Left cardiac atrium (tissue), 4 donors: ENCODE measurements at regions not wholly inside any gene's neighbourhood (a gene's known extent, or its start where the extent isn't known, plus 50 kb on each side); places are given as distances from the start of the nearest gene placed in this dataset.

ENCODE experiments used
- ATAC-seq, 2 donors: fragments of 200-7000 bp; cut with Tn5 transposase; one replicate each; pipeline ENCODE4 v1.9.1; 2020; ENCODE audit warnings: mild to moderate bottlenecking in 2 of 2, moderate library complexity in 2 of 2
- DNase-seq: peaks from one replicate; pipeline ENCODE4 v3.0.0-alpha.2; 2020
- intact Hi-C, 2 donors: fragments of 100-400 bp; cut with DNase I; formaldehyde crosslinking; loops; one replicate each; pipeline versions ENCODE4 v1.14.1 to v1.15.1; 2022 to 2023
- donor health status: DM: no; HTN: yes; CAD: no.
- donor health status: DM: no; HTN: yes; CAD: no; lungs with severe emphysema.
- donor health status: DM: yes; HTN: yes; CAD: no.
- donor health status: Dilated cardiomyopathy.

DNA sequence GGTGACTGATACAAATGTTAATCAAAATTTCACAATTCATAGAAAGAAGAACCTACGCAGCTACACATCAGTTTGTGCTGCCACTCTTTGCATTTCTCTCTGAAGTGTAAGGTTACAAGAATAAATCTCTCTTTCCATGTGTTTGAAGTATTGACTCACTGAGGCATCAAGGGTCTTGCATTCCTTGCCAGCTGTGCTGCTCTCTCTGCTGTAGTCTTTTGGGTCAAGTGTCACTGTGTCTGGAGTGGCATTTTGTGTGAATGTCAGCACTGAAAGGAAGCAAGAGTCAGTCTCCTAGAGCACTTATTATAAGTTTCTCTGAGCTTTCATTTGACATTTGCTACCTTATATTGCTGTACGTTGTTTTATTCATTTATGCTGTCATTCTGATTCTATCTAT is 1696.1 kb upstream of the LRRTM1 start:
- ATAC-seq = no peak
- intact Hi-C loops = no loop called here
- no peak for DNase-seq

DNA sequence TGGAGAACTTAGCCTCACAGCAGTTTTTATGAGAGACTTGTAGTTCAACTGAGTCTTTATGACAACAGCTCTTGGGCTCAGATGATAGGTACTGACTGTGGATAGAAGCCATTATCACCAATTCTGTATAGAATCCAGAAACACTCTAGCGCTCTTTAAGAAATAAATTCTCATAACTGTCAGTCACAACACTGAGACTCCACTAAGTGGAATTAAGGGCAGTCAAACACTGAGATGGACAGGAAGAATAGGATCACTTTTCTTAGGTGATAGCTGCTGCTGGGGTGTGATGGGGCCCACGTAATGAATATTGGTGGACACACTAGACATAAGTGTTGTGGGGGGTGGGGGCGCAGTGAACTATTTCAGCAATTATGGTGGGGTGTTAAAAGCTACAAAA is 1691.8 kb upstream of the LRRTM1 start:
- ATAC-seq = no peak
- intact Hi-C loops = no loop called here
- no peak for DNase-seq

DNA sequence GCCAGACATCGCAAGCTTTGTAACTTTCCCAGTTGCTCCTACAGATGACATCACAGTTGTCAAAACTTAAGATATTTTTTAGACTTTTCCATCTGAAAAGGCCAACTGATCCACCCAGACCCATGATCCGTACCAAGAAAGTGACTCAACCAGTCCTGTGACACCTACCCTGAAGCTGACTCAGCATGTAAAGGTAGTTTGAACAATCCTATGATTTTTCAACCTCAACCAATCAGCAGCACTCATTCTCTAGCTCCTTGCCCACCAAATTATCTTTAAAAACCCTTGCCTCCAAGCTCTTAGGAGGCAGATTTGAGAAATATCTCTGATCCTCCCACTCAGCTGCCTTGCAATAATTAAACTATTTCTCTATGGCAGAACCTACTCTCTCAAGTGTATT is 1686.7 kb upstream of the LRRTM1 start:
- ATAC-seq = no peak
- intact Hi-C loops = no loop called here
- no peak for DNase-seq

DNA sequence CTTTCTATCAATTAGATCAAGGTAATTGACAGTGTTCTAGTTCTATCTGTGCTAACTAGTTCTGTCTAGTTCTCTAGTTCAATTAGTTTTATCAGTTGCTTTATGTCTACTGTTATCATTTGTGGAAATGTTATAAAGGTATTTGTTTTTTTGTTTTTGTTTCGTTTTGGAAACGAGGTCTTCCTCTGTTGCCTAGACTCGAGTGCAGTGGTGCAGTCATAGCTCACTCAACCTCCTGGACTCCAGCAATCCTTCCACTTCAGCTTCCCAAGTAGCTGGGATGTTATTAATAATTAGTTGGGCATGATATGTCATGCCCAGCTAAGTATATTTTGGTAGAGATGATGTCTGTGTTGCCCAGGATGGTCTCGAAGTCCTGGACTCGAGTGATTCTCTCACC is 1682.8 kb upstream of the LRRTM1 start:
- no peak for DNase-seq
- intact Hi-C loops = no loop called here
- ATAC-seq = no peak

DNA sequence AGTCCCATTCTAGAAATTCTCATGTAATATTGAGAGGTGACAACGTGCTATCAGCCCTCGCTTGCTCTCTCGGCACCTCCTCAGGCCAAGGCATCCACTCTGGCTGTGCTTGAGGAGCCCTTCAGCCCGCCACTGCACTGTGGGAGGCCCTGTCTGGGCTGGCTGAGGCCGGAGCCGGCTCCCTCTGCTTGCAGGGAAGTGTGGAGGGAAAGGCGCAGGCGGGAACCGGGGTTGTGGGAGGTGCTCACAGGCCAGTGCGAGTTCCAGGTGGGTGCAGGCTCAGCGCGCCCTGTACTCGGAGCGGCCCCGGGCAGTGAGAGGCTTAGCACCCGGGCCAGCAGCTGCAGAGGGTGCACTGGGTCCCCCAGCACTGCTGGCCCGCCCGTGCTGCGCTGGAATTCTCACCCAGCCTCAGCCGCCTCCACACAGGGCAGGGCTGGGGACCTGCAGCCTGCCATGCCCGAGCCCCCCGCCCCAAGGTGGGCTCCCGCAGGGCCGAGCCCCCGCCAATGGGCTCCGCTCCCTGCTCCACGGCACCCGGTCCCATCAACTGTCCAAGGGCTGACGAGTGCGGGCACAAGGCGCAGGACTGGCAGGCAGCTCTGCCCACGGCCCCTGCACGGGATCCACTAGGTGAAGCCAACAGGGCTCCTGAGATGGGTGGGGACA is 1680.6 kb upstream of the LRRTM1 start:
- no peak for DNase-seq
- ATAC-seq = no peak
- intact Hi-C loops = no loop called here

DNA sequence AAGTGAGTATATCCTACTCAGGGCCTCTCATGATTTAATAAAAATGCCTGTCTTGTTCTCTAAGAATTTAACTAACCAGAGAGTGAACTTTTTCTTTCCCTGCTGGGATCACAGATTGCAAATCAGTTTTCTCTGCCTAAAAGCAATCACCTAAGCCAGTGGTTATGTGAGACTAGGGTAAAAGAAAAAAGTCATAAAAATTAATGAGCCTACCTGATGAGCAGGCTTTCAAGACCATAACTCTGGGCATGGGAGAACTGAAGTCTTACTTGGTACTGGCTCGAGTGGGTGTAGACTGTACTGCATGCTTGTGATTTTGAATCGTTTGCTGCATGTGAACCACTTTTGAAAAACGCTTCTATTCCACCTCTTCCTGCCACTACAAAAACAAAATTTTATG is 1677.0 kb upstream of the LRRTM1 start:
- ATAC-seq (no peak), DNase-seq (no peak)
- intact Hi-C loops = no loop called here

DNA sequence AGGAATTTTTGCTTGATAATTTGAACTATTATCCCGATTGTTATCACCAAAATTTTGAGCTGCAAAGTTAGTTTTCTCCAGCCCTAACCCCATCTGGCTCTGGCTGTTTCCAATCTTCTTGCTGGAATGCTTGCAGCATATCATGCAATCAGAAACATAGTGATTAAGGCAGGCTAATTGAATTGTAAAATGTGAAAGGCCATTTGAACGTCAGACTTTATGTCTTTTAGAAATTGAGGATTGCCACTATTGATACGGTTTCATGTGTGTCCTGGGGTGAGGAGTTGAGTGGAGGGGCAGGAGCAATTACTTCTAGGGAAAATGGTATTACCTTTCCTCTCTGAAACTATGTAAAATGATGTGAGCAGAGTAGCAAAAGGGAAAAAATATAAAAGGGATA is 1674.5 kb upstream of the LRRTM1 start:
- intact Hi-C loops = no loop called here
- ATAC-seq = no peak

DNA sequence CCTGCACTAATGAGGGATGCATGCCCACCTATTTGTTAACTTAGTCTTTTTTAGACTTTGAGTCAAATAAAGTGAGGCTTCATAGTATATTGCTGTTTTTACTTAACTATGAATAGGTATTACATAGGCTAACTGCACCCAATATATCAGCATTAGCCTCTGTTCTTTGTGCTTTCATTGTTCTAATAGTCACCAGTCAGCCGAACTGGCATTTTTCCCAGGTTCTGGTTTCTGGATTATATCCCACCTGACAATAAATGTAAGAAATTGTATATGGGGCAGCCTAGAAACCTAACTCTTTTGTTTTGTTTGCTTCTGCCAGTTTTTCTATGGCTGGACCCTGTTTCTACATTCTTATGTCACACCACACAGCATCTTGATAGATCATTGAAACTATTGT is 1672.4 kb upstream of the LRRTM1 start:
- DNase-seq (no peak), ATAC-seq (no peak)
- intact Hi-C loops = no loop called here

More for the DNA sequence above, 1674.5 kb upstream of the LRRTM1 start:
- no peak for DNase-seq

DNA sequence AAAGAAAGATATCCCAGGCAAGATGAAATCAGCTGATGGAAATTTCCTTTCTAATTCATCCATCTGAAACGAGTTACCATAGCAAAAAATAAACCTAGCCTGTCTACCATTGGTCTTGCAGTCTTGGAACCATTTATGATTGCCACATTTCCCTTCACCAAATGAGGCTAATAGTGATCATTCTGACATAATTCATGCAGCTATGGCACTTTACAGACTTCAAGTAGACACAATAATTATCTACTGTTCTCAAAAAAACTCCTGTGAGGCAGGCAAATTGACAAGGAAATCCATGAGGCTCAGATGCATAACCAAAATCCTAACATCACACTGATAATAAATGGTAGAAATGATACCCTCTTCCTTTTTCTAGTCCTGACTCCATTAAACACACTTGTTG is 1669.7 kb upstream of the LRRTM1 start:
- ATAC-seq (no peak), DNase-seq (no peak)
- intact Hi-C loops = no loop called here

DNA sequence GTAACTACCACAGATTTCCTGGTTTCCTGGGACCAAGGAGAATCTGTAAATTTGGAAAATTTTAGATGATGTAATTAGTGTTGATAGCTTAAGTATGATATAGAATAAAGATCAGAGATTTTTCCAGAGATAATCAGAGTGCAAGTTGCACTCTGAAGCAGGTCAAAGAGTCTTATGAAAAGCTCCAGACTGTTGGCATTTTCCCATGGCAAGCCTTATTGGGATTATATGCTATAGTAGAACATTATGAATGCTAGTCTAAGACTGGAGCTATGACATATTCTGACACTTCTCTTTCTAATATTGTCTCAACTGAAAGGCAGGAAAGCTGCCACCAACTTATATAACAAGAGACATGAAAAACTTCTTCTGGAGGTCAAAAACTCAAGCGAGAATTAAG is 1638.3 kb upstream of the LRRTM1 start:
- DNase-seq = no peak
- intact Hi-C loops = no loop called here
- ATAC-seq = no peak

DNA sequence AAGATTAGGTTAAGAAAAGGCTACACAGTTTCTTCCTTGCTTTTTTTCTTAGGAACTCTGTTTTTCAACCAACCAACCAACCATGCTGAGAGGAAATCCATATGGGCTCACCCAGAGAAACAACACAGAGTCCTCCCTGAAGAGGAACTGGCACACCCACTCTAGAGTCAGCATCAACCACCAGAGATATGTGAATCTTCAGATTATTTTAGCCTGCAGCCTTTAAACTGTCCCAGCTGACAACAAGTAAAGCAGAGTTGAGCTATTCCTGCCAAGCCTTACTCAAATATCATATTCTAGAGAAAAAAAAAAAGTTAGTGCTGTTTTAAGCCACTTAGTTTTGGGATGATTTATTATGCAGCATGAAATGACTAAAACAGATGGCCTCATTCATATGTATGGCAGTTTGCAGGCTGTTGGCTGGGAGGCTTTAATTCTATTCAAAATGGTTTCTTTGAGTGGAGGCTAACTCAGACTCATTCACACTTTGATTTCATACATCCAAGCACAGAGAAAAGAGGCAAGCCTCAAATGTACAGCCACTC is 1637.7 kb upstream of the LRRTM1 start:
- DNase-seq (no peak), ATAC-seq (no peak)
- intact Hi-C loops = no loop called here

DNA sequence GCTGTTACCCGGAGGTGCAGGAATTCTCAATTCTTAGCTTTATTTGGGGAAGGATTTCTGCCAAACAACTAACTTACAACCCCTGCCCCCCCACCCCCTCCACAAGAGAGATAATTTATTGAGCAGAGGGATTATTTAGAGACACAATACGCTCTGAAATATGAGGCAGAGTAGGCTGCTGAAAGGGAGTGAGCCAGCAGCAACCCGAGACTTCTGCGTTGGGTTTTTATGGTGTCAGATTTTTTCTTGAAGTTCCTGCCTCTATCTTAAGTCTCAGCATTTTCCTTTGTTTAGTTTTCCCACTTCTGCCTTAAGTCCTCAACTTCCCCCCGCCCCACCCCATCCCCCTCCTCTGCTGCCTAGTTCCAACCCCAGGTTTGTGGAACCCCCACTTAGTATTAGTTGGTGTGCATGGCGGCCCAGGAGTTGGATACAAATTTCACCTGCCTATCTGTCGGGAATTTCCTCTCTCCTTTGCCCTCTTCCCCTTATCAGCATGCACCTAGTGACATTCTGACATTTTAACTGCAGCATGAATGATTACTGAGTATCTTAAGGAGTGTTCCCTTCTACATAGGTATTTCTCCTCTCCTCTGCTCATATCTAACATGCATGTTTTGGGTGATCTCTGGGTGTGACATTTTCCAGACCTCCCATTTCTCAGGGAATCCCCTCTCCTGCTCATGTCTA is 1635.9 kb upstream of the LRRTM1 start:
- no peak for ATAC-seq
- intact Hi-C loops = no loop called here
- DNase-seq = no peak

DNA sequence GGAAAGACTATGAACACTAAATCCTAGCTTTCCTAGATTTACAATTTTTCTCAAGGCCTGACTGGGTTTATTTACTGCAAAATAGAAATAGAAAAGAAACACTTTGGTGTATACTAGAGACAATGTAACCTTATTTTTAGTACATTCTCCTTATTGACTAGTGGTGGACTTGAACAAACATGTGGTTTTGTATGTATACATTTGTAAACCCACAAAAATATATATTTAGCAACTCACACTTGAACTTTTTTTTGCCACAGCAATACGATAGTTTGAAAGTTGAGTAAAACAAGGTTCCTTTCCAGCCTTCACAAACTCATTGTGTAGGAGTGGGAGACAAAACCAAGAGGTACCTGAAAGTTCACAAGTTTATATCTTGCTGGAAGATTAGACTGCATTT is 1633.4 kb upstream of the LRRTM1 start:
- DNase-seq (no peak), ATAC-seq (no peak)
- intact Hi-C loops = no loop called here

DNA sequence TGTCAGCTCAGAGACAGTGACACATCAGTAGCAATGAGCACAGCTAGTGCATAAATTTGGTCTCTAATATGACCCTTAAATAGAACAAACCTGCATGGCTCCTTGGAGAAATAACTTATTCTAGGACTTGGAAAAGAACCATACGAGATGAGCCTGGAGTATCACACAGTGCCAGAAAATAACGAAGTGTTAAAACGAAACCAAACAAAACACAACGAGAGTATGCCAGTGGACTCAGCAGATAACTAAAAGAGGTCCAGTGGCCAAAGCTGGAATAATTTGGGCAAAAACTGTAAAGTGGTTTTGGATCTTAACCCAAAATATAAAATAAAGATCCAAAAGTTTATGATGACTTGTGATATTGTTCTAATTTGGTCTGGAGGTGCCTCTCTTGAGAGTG is 1599.0 kb upstream of the LRRTM1 start:
- DNase-seq (no peak), ATAC-seq (no peak)
- intact Hi-C loops = no loop called here

DNA sequence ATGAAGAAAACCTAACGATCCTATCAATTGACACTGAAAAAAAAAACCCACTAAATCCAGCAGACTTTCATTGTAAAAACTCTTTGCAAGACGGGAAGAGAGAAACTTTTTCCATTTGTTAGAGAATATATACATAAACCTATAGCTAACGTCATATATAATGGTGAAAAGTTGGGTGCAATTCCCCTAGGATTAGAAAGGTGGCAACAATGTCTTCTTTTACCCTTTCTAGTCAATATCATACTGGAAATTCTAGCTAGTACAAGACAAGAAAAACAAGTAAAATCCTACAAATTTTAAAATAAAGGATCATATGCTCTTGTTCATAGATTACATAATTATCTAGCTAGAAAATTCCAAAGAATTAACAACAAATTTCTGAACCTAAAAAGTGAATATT is 1596.5 kb upstream of the LRRTM1 start:
- intact Hi-C loops = no loop called here
- no peak for ATAC-seq
- no peak for DNase-seq

DNA sequence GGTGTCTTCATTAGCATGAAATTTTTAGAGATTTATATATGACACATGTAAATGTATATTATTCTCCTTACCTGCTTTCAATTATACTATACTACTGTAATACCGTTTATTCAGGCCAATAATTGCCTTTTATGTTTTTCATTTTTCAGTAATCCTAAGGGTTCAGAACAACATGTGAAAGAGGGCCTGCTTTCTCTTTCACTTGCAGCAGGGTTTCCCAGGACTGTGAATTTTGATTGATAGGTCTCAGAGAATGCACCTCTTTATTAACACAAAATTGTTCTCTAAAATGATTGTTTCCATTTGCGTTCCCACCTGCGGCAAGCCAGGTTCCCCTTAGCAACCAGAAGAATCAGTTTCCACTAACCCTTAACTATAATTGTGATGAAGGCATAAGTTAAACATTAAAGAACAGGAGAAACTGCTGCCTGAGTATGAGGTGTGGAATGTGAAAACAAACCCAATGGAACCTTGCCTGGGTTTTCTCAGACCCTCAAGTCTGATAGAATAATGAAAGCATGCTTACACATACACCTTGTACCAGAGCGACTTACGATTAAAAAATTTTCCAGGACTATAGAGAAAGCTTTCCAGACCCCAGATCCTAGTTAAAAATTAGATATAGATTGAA is 1591.2 kb upstream of the LRRTM1 start:
- intact Hi-C loops = no loop called here

DNA sequence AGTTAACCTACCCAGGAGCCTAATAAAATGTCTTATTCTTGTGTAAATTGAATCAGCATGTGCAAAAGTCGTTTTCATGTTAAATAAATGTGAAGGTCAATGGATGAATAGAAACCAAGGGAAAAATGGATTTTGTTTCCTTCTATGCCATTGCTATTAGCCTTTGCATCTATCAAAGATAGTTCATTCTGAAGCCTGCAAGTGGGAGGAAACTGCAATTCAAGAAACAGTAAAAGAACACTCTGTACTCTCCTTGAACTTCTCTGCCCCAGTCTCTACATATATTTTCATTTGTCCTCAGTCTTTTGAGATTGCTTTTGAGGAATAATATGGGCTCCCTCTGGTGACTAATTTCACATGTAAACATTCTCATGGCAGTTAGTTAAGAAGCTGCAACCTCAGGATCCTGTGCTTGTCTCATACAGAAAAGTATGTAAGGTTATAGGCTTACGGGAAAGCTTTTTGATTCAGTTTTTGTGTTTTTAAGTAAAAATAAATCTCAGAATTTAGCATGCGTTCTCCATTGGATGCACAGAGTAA is 1590.0 kb upstream of the LRRTM1 start:
- ATAC-seq = no peak
- intact Hi-C loops = no loop called here
- DNase-seq = no peak

More for the DNA sequence above, 1591.2 kb upstream of the LRRTM1 start:
- ATAC-seq (no peak), DNase-seq (no peak)

DNA sequence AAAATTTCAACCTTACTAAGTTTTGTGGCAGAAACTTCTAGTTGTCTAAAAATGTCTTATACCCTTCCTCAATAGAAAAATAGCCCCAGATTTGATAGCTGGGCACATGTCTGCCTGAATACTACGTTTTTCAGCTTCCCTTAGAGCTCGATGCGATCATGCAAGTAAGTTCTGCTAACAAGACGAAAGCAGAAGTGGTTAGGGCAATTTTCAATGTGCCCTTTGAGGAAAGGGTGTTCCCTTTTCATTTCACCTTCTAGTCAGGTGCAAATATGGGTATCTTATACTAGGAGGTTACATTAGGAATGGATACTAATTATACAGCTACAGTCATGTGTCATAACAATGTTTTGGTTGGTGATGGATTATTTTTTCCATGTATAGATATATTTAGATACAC is 1572.1 kb upstream of the LRRTM1 start:
- intact Hi-C loops = no loop called here
- no peak for DNase-seq
- ATAC-seq = no peak

DNA sequence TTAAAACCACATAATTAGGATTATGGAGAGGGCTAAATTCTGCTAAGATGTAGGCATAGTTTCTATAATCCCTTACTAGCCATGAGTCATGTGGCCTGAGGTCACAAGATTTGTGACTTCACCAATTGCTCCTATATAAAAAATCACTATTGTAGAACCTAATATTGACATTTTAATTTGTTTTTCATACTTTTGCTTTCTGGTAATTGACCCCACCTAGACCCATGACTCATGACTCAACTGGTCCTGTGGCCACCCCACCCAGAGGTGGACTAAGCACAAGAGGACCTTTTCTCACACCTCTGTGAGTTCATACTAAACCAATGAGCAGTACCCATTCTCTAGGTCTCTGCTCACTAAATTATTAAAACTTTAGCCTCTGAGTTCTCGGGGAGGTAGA is 1567.5 kb upstream of the LRRTM1 start:
- intact Hi-C loops = no loop called here
- ATAC-seq = no peak

DNA sequence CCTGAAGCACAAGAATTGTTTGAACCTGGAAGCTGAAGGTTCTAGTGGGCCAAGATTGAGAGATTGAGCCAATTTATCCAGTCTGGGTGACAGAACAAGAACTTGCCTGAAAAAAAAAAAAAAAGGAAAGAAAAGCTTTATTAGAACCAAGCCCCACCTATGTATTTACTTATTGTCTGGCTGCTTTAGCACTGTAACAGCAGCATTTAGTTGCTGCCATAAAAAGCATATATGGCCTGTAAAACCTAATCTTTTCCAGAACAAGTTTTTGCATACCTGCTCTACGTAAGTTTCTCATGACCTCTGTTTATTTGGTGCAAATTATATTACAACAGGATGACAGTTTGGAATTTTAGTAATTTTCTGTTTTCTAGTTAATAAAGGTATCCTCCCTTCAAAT is 1565.6 kb upstream of the LRRTM1 start:
- ATAC-seq = no peak
- intact Hi-C loops = no loop called here
- no peak for DNase-seq

More for the DNA sequence above, 1567.5 kb upstream of the LRRTM1 start:
- no peak for DNase-seq
